GM18517 (cell line): ENCODE measurements at regions not wholly inside any gene's neighbourhood (a gene's known extent, or its start where the extent isn't known, plus 50 kb on each side); places are given as distances from the start of the nearest gene placed in this dataset.
"Not testable (repeated sequence)": the region's sequence is repeated elsewhere in the genome, so short reads cannot be mapped to it uniquely, and the experiment has no call there.

Experiments
- ATAC-seq: cut with Tn5 transposase; IDR thresholded peaks from one replicate; pipeline ENCODE4 v1.9.1; 2021; ENCODE audit warnings: mild to moderate bottlenecking, moderate library complexity; ENCODE audit not compliant: unreplicated experiment

GRCh38 chr7:48992816-48993215, 68.5 kb downstream of the CDC14C start:
- ATAC-seq = no peak

GRCh38 chr7:49001610-49002033, 77.3 kb downstream of the CDC14C start:
- ATAC-seq = peak; percentile 99

- no peak for ATAC-seq
Observed at GRCh38 chr7:49010717-49011116, 86.4 kb downstream of the CDC14C start.

GRCh38 chr7:49014870-49015269, 90.5 kb downstream of the CDC14C start:
- no peak for ATAC-seq

- no peak for ATAC-seq
Observed at GRCh38 chr7:49020145-49020544, 95.8 kb downstream of the CDC14C start.

GRCh38 chr7:49022448-49022847, 98.1 kb downstream of the CDC14C start:
- ATAC-seq = no peak

- ATAC-seq = no peak
Observed at GRCh38 chr7:49023345-49024328, 99.3 kb downstream of the CDC14C start.

- no peak for ATAC-seq
Observed at GRCh38 chr7:49030221-49030620, 105.9 kb downstream of the CDC14C start.

GRCh38 chr7:49033140-49033539, 108.8 kb downstream of the CDC14C start:
- ATAC-seq = not testable (repeated sequence)

- ATAC-seq = no peak
Observed at GRCh38 chr7:49037346-49038210, 113.2 kb downstream of the CDC14C start.

- no peak for ATAC-seq
Observed at GRCh38 chr7:49038821-49039358, 114.5 kb downstream of the CDC14C start.

GRCh38 chr7:49060743-49061142, 136.4 kb downstream of the CDC14C start:
- ATAC-seq = no peak

- ATAC-seq = no peak
Observed at GRCh38 chr7:49074538-49074937, 150.2 kb downstream of the CDC14C start.

- ATAC-seq = no peak
Observed at GRCh38 chr7:49080896-49081475, 156.6 kb downstream of the CDC14C start.

- ATAC-seq = no peak
Observed at GRCh38 chr7:49088017-49088416, 163.7 kb downstream of the CDC14C start.

- no peak for ATAC-seq
Observed at GRCh38 chr7:49089717-49090116, 165.4 kb downstream of the CDC14C start.

- ATAC-seq = no peak
Observed at GRCh38 chr7:49091089-49091488, 166.7 kb downstream of the CDC14C start.

GRCh38 chr7:49091519-49091918, 167.2 kb downstream of the CDC14C start:
- ATAC-seq = no peak

GRCh38 chr7:49093218-49093617, 168.9 kb downstream of the CDC14C start:
- ATAC-seq = no peak

- ATAC-seq = no peak
Observed at GRCh38 chr7:49094866-49095265, 170.5 kb downstream of the CDC14C start.
